Activated CD8-positive, alpha-beta T cell treated with anti-CD3 and anti-CD28 coated beads for 36 hours (primary cell): ENCODE measurements at regions not wholly inside any gene's neighbourhood (a gene's known extent, or its start where the extent isn't known, plus 50 kb on each side); places are given as distances from the start of the nearest gene placed in this dataset.

Source experiments
- ATAC-seq: fragments of 200-7000 bp; cut with Tn5 transposase; one replicate; pipeline ENCODE4 v1.10.0; 2021; ENCODE audit warnings: mild to moderate bottlenecking, moderate library complexity
- CTCF ChIA-PET: fragments of 350-600 bp; sonication (Branson Sonifier 250); formaldehyde crosslinking; loops from one replicate; lab custom pipeline; 2021; ENCODE audit warnings: antibody characterized with exemption; lab: Charles Lee
- POLR2A ChIA-PET: fragments of 350-600 bp; sonication (Branson Sonifier 250); formaldehyde crosslinking; loops from one replicate; lab custom pipeline; 2021; ENCODE audit warnings: antibody characterized with exemption; lab: Charles Lee
- DNase-seq: peaks from one replicate; pipeline ENCODE4 v3.0.0-alpha.2; 2020
- H3K27ac Mint-ChIP-seq: one replicate; pipeline ENCODE4 v1.8.0; 2021; ENCODE audit warnings: mild to moderate bottlenecking, mixed read lengths
- H3K27me3 Mint-ChIP-seq: one replicate; pipeline ENCODE4 v1.8.0; 2021; ENCODE audit warnings: mixed read lengths
- H3K36me3 Mint-ChIP-seq: one replicate; pipeline ENCODE4 v1.8.0; 2021; ENCODE audit warnings: low read depth, mixed read lengths
- H3K4me1 Mint-ChIP-seq: one replicate; pipeline ENCODE4 v1.8.0; 2021; ENCODE audit warnings: low read depth, mixed read lengths
- H3K4me3 Mint-ChIP-seq: one replicate; pipeline ENCODE4 v1.8.0; 2021; ENCODE audit warnings: mild to moderate bottlenecking, moderate library complexity, mixed read lengths
- H3K9me3 Mint-ChIP-seq: one replicate; pipeline ENCODE4 v1.8.0; 2021; ENCODE audit warnings: mixed read lengths
- CTCF ChIP-seq: fragments of 200-600 bp; IDR thresholded peaks from one replicate; pipeline ENCODE4 v1.8.0; 2022; ENCODE audit warnings: antibody characterized with exemption, mild to moderate bottlenecking
- intact Hi-C: fragments of 100-400 bp; cut with micrococcal nuclease; formaldehyde crosslinking; loops from one replicate; pipeline ENCODE4 v1.10.0; 2022

DNA sequence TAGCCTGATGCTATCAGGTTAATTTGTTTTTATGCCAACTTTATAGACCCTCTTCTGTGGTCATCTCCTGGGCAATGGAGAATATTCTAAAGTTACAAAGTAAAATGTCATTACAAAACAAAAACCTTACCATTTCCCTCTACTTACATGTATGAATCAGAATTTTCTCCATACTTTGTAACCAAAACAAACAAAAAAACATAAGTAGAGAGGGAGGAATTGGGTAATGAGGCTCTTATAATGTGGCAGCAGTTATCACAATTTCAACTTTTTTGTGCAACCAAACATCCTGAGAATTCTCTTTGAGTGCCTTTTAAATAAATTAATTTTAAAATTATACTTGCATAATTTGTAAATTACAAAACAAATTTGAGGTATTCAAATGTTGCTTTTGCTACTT is 332.8 kb downstream of the TXNL1 start:
- H3K4me1 Mint-ChIP-seq, result no peaks in the 10 kb centered on the region
- H3K4me3 Mint-ChIP-seq, result no peak overlapping the region
- ATAC-seq, result no peak
- intact Hi-C loops, result no loop called here
- ChIA-PET POLR2A (no interaction called here), CTCF (no interaction called here)
- no peak overlapping the region for H3K27ac Mint-ChIP-seq
- no peak for TF ChIP-seq CTCF
- no peaks in the 10 kb centered on the region for H3K9me3 Mint-ChIP-seq
- DNase-seq, result no peak
- no peaks in the 10 kb centered on the region for H3K36me3 Mint-ChIP-seq
- H3K27me3 Mint-ChIP-seq, result no peaks in the 10 kb centered on the region

DNA sequence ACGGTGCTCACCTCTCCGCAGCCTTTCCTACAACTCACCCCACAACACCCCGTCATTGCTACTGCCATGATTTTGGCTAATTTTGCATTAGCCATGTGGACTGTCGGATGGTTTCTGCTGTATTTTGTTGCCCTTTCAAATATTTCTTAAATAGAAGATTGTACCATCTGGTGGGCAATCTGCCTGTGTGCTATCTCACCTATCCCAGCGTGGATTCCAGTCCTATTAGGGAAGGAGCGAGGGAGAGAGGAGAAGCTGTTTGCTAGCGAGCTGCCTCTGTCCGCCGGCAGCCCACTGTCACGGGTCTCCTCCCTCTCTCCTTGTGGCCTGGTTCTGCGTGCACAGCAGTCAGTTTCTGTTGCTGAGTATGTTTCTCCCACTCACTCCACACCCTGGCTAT is 336.2 kb downstream of the TXNL1 start:
- CTCF ChIA-PET, result no interaction called here
- Mint-ChIP-seq H3K9me3 (no peaks in the 10 kb centered on the region), H3K4me3 (no peak overlapping the region), H3K36me3 (no peaks in the 10 kb centered on the region), H3K27ac (no peak overlapping the region), H3K27me3 (no peaks in the 10 kb centered on the region), H3K4me1 (no peaks in the 10 kb centered on the region)
- TF ChIP-seq CTCF, result no peak
- ATAC-seq, result no peak
- DNase-seq, result no peak
- POLR2A ChIA-PET, result no interaction called here
- intact Hi-C loops, result no loop called here

- ATAC-seq (no peak), DNase-seq (no peak)
- no peak overlapping the region for H3K27ac Mint-ChIP-seq
- TF ChIP-seq CTCF, result no peak
- no peaks in the 10 kb centered on the region for H3K27me3 Mint-ChIP-seq
- no peak overlapping the region for H3K4me3 Mint-ChIP-seq
- ChIA-PET CTCF (no interaction called here), POLR2A (no interaction called here)
- H3K4me1 Mint-ChIP-seq, result peaks cover under 1% of the 10 kb centered on the region
- intact Hi-C loops, result no loop called here
- H3K36me3 Mint-ChIP-seq, result no peaks in the 10 kb centered on the region
- no peaks in the 10 kb centered on the region for H3K9me3 Mint-ChIP-seq
These were observed 338.7 kb downstream of the TXNL1 start for GRCh38 chr18:56299740-56300139.

DNA sequence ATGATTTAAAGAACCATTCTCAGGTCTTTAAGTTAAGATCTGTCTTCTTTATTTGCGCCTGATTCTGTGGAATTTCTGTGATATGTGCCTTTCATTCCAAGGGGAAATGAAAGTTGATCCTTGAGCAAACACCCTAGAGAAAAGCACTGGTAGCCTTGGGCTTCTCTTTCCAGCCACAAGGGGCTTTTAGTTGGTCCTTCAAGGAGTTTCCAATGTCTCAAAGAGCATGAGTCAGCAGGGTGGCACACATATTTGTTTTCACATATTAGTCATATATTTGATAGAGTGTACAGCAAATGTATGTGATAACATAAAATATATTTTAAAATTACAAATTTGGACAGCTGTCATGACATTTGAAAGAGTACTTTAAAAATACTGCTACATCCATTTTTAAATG is 339.5 kb downstream of the TXNL1 start:
- Mint-ChIP-seq H3K27me3 (no peaks in the 10 kb centered on the region), H3K36me3 (no peaks in the 10 kb centered on the region), H3K9me3 (no peaks in the 10 kb centered on the region), H3K4me3 (no peak overlapping the region), H3K27ac (no peak overlapping the region), H3K4me1 (peaks cover 3% of the 10 kb centered on the region)
- DNase-seq (no peak), ATAC-seq (no peak)
- CTCF ChIA-PET, result no interaction called here
- intact Hi-C loops, result no loop called here
- POLR2A ChIA-PET, result no interaction called here
- no peak for TF ChIP-seq CTCF

GRCh38 chr18:56296381-56296780 is 342.0 kb downstream of the TXNL1 start:
- no peak for DNase-seq
- Mint-ChIP-seq H3K27me3 (no peaks in the 10 kb centered on the region), H3K4me3 (no peak overlapping the region), H3K27ac (no peak overlapping the region), H3K36me3 (no peaks in the 10 kb centered on the region), H3K9me3 (no peaks in the 10 kb centered on the region), H3K4me1 (peaks cover 3% of the 10 kb centered on the region)
- intact Hi-C loops, result no loop called here
- ChIA-PET POLR2A (no interaction called here), CTCF (no interaction called here)
- no peak for ATAC-seq
- TF ChIP-seq CTCF, result no peak
